ENCODE measurements at regions not wholly inside any gene's neighbourhood (a gene's known extent, or its start where the extent isn't known, plus 50 kb on each side); places are given as distances from the start of the nearest gene placed in this dataset.

DNA sequence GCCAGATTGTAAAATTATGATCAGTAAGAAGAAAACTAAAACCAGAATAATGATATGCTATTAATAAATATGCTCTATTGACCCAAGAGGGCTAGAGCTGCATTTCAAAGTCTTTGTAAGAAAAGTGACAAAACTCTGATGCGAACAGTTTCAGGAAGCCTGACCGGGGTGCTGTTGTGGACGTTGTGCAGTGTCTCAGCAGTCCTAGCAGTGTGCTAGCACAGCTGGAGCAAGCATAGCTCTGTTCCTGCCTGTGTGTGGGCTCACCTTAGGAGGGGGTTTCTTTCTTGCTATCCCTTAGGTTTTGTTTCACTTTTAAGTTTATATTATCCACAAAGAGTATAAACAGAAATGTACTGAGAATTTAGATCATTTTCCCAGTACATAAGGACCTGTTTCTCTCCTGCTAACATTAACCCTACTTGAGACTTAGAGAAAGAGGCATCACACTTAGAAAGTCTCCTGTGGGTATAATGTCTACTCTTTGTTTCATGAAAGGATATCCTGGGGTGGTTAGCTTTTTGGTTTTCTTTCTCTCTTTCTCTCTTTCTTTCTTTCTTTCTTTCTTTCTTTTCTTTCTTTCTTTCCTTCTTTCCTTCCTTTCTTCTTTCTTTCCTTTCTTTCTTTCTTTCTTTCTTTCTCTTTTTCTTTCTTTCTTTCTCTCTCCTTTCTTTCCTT, 124.5 kb downstream of the TMEM182 start:
- no peak overlapping the region for H3K4me2 ChIP-seq (ENCODE audit: insufficient read depth, low read length)
- H3K36me3 ChIP-seq (ENCODE audit: insufficient read depth, low read length): no peaks in the 10 kb centered on the region
- no peak for DNase-seq
- H3K4me3 ChIP-seq (ENCODE audit: low read depth in 1 of 2, low read length in 2 of 2): no peak overlapping the region
- H4K20me1 ChIP-seq (ENCODE audit: insufficient read depth, low read length): no peaks in the 10 kb centered on the region
- no peak for TF ChIP-seq EZH2 (IDR thresholded peaks at IDR 0.05; ENCODE audit: borderline replicate concordance, low read depth, low read length, severe bottlenecking)
- TF ChIP-seq, protein P1, sequence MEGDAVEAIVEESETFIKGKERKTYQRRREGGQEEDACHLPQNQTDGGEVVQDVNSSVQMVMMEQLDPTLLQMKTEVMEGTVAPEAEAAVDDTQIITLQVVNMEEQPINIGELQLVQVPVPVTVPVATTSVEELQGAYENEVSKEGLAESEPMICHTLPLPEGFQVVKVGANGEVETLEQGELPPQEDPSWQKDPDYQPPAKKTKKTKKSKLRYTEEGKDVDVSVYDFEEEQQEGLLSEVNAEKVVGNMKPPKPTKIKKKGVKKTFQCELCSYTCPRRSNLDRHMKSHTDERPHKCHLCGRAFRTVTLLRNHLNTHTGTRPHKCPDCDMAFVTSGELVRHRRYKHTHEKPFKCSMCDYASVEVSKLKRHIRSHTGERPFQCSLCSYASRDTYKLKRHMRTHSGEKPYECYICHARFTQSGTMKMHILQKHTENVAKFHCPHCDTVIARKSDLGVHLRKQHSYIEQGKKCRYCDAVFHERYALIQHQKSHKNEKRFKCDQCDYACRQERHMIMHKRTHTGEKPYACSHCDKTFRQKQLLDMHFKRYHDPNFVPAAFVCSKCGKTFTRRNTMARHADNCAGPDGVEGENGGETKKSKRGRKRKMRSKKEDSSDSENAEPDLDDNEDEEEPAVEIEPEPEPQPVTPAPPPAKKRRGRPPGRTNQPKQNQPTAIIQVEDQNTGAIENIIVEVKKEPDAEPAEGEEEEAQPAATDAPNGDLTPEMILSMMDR (IDR thresholded peaks at IDR 0.05; ENCODE audit: borderline replicate concordance, extremely low read depth, low read length, poor library complexity, severe bottlenecking): no peak
- no peak overlapping the region for H3K27ac ChIP-seq (ENCODE audit: low read length)
- H3K4me1 ChIP-seq (ENCODE audit: insufficient read depth, low read length): no peaks in the 10 kb centered on the region
- no peak for ATAC-seq (ENCODE audit: insufficient read depth, low read depth)
- no peak overlapping the region for H2AFZ ChIP-seq (ENCODE audit: low read depth, low read length)
- H3K9ac ChIP-seq (ENCODE audit: low read depth, low read length): no peak overlapping the region
- H3K27me3 ChIP-seq (ENCODE audit: insufficient read depth, low read length, poor library complexity): peaks cover 2% of the 10 kb centered on the region
- H3K79me2 ChIP-seq (ENCODE audit: insufficient read depth, low read length): no peaks in the 10 kb centered on the region
- no peaks in the 10 kb centered on the region for H3K9me3 ChIP-seq (ENCODE audit: insufficient read depth, low read length, severe bottlenecking)

- Histone ChIP-seq H3K36me3 (ENCODE audit: insufficient read depth, low read length) (no peaks in the 10 kb centered on the region), H3K4me3 (ENCODE audit: low read depth in 1 of 2, low read length in 2 of 2) (no peak overlapping the region), H3K27me3 (ENCODE audit: insufficient read depth, low read length, poor library complexity) (peaks cover 6% of the 10 kb centered on the region), H3K9ac (ENCODE audit: low read depth, low read length) (no peak overlapping the region), H3K79me2 (ENCODE audit: insufficient read depth, low read length) (no peaks in the 10 kb centered on the region), H2AFZ (ENCODE audit: low read depth, low read length) (no peak overlapping the region), H3K4me1 (ENCODE audit: insufficient read depth, low read length) (no peaks in the 10 kb centered on the region), H3K27ac (ENCODE audit: low read length) (no peak overlapping the region), H3K9me3 (ENCODE audit: insufficient read depth, low read length, severe bottlenecking) (no peaks in the 10 kb centered on the region), H4K20me1 (ENCODE audit: insufficient read depth, low read length) (no peaks in the 10 kb centered on the region), H3K4me2 (ENCODE audit: insufficient read depth, low read length) (no peak overlapping the region)
- ATAC-seq (ENCODE audit: insufficient read depth, low read depth) (no peak), DNase-seq (no peak)
- TF ChIP-seq, protein P1 (IDR thresholded peaks at IDR 0.05; ENCODE audit: borderline replicate concordance, extremely low read depth, low read length, poor library complexity, severe bottlenecking): no peak
- TF ChIP-seq EZH2 (IDR thresholded peaks at IDR 0.05; ENCODE audit: borderline replicate concordance, low read depth, low read length, severe bottlenecking): no peak
These were observed 126.7 kb downstream of the TMEM182 start for GRCh38 chr2:102888514-102888913.

- no peaks in the 10 kb centered on the region for H3K36me3 ChIP-seq (ENCODE audit: insufficient read depth, low read length)
- H4K20me1 ChIP-seq (ENCODE audit: insufficient read depth, low read length): no peaks in the 10 kb centered on the region
- no peak overlapping the region for H3K9ac ChIP-seq (ENCODE audit: low read depth, low read length)
- H3K4me3 ChIP-seq (ENCODE audit: low read depth in 1 of 2, low read length in 2 of 2): no peak overlapping the region
- DNase-seq (no peak), ATAC-seq (ENCODE audit: insufficient read depth, low read depth) (no peak)
- H3K4me2 ChIP-seq (ENCODE audit: insufficient read depth, low read length): no peak overlapping the region
- no peaks in the 10 kb centered on the region for H3K79me2 ChIP-seq (ENCODE audit: insufficient read depth, low read length)
- H3K9me3 ChIP-seq (ENCODE audit: insufficient read depth, low read length, severe bottlenecking): no peaks in the 10 kb centered on the region
- H3K27ac ChIP-seq (ENCODE audit: low read length): no peak overlapping the region
- no peak overlapping the region for H2AFZ ChIP-seq (ENCODE audit: low read depth, low read length)
- TF ChIP-seq, protein P1 (IDR thresholded peaks at IDR 0.05; ENCODE audit: borderline replicate concordance, extremely low read depth, low read length, poor library complexity, severe bottlenecking): no peak
- no peak for TF ChIP-seq EZH2 (IDR thresholded peaks at IDR 0.05; ENCODE audit: borderline replicate concordance, low read depth, low read length, severe bottlenecking)
- no peaks in the 10 kb centered on the region for H3K4me1 ChIP-seq (ENCODE audit: insufficient read depth, low read length)
- peaks cover 6% of the 10 kb centered on the region for H3K27me3 ChIP-seq (ENCODE audit: insufficient read depth, low read length, poor library complexity)
These were observed 129.5 kb downstream of the TMEM182 start for GRCh38 chr2:102891296-102891695.
